HL-60/S4 (cell line): ENCODE measurements at regions not wholly inside any gene's neighbourhood (a gene's known extent, or its start where the extent isn't known, plus 50 kb on each side); places are given as distances from the start of the nearest gene placed in this dataset.

Experiments
- in situ Hi-C: fragments of 300-500 bp; cut with MboI; formaldehyde crosslinking; loops from 2 replicates; pipeline ENCODE4 v1.14.3; 2022; ENCODE audit warnings: low sequenced_read_pairs

- in situ Hi-C loops: no loop called here
These were observed 223.6 kb downstream of the RAB28 start for GRCh38 chr4:13260513-13260912.

DNA sequence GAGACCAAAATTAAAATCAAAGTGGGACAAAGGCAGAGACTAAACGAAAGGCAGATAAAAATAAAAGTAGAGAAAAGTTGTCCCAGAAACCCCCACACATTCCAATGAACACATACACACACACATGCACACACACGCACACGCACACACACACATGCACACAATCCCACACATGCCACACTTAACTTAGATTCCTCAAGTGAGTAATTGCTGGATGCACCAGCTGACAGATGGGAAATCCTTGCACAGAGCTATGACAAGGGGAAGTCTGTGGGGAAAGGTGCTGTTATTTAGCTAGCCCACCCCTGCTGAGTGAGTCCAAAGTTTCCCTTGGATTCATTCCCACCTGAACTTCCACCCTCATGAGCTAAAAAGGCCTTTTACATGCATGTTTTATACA, 233.9 kb downstream of the RAB28 start:
- in situ Hi-C loops: no loop called here

DNA sequence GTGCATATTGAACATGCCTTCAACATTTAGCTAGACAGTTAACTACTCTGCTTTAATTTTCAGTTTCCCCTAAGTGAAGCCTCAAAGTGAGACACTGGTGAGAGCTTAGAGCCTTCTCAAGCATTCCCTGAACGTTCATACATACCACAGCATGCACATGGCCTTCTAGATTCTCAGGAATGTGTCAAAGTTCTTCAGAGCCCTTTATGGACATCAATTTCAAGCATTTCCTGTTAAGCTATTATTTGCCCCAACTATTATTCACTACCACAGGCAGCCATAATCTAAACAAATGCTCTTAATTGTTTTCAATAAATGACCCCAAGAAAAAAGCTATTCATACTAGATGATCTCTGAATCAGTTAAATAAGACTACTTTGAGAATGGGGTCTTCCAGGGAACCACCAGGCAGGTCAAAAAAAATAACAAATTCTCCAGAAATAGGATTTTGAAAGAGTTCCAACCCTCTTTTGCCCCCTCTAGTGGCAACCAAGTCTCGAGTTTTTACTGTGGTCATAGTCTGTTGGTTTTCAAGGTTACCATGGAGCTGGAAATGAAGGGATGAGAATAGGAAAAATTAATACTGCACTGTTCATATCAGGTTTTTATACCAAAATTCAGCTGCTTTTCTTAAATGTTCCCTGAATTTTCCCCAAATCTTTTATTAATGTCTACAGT, 235.4 kb downstream of the RAB28 start:
- in situ Hi-C loops: no loop called here

DNA sequence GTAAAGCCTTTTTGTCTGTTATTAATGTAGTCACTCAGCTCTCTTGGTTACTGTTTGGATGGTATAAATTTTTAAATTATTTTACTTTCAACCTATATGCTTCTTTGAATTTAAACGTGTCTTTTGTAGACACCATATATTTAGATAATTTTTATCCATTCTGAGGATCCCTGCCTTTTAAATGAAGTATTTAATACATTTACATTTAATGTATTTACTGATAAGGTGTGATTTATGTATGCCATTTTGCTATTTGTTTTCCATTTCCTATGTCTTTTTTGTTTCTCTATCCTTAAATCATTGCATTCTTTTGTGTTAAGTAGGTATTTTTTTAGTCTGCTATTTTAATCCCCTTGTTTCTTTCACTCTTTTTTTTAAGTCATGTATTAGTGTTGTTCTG, 238.0 kb downstream of the RAB28 start:
- in situ Hi-C loops: no loop called here

- in situ Hi-C loops: no loop called here
These were observed 239.7 kb downstream of the RAB28 start for GRCh38 chr4:13244444-13244843.

DNA sequence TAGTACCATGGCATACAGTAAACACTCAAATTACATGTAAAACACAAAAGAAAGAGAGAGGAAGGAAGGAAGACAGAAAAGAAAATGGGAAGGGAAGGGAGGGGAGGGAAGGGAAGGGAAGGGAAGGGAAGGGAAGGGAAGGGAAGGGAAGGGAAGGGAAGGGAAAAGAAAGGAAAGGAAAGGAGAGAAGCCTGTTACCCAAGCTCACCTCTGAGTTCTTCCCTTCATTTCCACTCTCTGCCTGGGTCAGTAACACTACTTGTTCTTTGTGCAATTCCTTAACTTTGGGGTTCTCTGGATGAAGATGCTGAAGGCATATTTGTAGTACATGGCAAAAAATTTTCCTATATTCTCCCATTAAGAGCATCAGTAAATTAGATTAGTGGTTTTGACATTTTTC, 241.0 kb downstream of the RAB28 start:
- in situ Hi-C loops: no loop called here

DNA sequence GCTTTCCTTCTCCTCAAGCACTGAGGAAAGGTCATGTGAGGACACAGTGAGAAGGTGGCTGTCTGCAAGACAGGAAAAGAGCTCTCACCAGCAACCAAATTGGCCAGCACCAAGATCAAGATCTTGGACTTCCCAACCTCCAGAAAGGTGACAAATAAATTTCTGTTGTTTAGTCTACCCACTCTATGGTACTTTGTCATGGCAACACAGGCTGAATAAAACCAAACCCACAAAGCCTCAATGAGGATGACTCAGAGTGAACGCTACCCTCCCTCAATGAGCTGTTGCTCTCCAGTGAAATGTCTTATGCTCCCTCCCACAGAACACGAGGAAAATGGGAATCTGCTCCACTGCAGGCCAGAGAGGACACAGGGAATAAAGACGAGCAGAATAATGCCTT, 244.1 kb downstream of the RAB28 start:
- in situ Hi-C loops: no loop called here

DNA sequence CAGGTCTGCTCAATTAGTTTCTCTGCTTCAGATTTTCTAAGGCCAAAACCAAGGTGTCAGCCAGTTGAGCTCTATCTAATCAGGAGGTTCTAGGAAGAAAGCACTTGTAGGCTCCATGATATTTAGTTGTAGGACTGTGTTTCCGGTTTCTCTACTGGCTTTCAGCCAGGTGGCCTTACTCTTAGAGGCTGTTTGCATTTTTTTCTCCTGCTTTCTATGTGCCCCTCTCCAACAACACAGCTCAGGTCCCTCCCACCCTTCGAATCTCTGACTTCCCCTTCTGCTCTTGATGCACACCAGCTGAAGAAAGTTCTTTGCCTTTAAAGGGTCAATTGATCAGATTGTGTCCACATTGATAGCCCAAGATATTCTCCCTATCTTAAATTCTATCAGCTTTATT, 245.2 kb downstream of the RAB28 start:
- in situ Hi-C loops: no loop called here

- in situ Hi-C loops: no loop called here
These were observed 247.7 kb downstream of the RAB28 start for GRCh38 chr4:13236485-13236884.

DNA sequence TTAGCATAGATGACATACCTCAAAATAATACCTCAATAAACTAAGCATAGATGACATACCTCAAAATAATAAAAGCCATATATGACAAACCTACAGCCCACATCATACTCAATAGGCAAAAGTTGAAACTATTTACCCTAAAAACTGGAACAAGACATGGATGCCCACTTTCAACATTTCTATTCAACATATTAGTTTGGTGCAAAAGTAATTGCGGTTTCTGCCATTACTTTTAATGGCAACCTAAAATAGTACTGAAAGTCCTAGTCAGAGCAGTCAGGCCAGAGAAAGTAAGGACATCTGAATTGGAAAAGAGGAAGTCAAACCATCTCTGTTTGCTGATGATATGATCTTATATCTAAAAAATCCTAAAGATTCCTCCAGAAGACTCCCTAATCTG, 250.4 kb downstream of the RAB28 start:
- in situ Hi-C loops: no loop called here

- in situ Hi-C loops: no loop called here
These were observed 264.2 kb downstream of the RAB28 start for GRCh38 chr4:13219971-13220370.

DNA sequence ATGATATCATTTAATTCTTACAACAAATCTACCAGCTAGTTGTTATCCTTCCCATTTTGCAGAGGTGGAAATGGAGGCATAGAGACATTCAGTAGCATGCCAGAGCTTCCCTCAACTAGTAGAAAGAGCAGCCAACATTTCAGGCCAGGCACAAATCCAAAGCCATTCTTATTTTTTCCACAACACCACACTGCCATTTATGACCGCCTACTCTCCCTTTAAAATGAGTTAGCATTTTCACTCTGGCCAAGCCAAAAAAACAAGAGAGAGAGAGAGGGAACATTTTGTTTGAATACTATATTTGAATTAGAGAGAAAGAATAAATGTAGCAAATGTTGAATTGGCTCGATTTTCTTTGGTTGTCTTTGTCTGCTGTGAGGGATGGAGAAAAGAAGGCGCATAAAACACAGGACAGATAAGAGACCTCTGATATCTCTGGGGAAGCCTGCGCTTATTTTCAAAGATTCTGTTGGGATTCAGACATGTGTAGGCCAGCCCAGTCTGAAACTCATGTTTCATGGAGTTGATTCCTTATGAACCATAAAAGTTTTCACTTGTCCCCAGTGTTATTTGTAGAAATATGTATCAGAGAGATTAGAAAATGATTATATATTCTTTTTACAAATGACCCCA, 265.7 kb downstream of the RAB28 start:
- in situ Hi-C loops: no loop called here

DNA sequence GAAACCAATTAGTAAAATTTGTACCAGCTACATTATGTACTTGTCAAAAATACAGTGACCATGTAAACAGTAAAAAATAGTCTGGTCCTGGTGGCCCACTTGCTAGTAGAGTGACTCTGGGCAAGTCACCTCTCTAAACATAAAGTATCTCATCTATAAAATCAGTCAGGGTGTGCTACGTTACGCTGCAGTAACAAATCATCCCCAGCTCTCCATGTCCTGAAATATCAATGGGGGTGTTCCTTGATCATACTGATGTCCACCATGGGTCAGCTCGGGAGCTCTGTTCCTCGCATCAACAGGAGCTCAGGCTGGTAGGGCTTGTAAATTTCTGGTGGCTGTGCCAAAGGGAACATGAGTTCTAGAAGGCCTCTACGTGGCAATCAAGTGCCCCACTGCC, 268.6 kb downstream of the RAB28 start:
- in situ Hi-C loops: no loop called here

- in situ Hi-C loops: no loop called here
These were observed 271.2 kb downstream of the RAB28 start for GRCh38 chr4:13212936-13213335.

DNA sequence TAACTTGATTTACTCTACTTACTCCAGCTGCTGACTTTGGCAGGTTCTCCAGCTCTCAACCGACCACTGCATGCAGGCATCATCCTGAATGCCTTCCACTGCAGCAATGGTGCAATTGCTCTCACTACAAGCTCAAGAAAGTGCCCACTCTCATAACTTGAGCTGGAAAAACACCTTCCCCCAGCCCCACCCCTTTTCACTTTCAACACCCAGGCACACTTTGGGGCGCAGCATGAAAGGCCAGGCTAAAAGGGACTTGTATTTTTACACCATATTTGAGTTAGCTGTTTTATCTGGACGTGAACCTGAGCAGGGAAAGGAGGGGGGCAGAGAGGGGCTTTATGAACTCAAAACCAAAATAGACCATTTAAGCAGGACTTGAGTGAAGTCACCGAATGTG, 274.5 kb downstream of the RAB28 start:
- in situ Hi-C loops: no loop called here

DNA sequence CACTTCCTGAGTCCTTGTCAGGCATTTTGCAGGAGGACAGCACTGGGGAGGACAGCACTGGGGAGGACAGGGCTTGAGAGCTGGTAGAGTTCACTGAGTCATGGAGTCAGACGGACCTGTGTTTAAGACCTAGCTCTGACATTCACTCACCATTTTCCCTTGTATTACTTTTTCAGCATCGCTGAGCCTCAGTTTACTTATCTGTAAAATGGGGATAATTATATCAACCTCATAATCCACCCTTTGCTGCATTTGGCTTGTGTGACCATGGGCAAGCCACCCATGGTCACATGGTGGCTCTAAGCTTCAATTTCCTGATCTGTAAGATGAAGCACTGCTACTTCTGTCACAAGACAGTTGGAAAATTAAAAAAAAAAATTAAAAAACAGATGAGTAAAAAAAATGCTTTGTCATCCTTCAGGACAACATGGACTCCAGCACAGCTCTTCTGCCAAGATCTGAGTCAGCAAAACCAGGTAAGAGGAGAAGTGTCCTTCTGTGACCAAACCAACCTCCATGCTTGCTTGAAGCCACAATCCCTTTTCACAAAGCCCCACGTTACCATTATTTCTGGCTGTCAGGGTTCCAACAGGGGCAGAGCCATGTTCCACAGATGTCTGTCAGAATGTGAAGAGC, 275.5 kb downstream of the RAB28 start:
- in situ Hi-C loops: no loop called here

GRCh38 chr4:13207226-13207625, 276.9 kb downstream of the RAB28 start:
- in situ Hi-C loops: no loop called here

- in situ Hi-C loops: no loop called here
These were observed 281.0 kb downstream of the RAB28 start for GRCh38 chr4:13203101-13203500.

DNA sequence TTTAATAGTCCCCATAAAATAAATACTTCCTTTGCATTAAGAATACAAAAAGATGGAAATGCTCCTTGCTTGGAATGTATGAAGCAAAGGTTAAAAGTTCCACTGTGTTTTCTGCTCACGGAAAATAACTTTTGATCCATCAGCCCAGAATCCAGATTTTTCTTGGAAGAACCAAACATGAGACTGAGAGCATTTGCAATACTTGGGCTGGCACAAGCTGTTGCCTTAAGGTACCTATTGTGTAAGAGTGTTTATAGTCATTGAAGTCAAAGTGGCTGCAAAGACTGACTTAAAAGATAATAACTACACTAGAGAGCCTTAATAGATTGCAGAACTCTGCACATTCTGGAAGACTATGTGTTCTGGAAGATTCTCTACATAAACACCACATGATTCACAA, 281.4 kb downstream of the RAB28 start:
- in situ Hi-C loops: no loop called here

DNA sequence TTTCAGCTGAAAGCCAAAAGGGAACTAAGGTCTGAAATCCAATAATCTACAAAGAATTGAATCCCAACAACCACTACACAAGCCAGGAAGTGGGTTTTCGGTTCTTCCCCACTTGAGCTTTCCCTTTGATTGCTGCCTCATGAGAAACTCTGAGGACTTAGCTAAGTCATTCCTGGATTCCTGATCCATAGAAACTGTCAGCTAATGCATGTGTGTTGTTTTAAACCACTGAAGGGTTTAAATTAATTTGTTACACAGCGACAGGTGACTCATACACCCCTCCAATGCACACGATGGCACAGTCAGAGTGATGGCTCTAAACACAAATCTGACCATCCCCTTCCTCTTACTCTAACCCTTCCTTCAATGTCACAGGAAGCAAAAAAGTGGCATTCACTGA, 282.9 kb downstream of the RAB28 start:
- in situ Hi-C loops: no loop called here

GRCh38 chr4:13196721-13197120, 287.4 kb downstream of the RAB28 start:
- in situ Hi-C loops: no loop called here

DNA sequence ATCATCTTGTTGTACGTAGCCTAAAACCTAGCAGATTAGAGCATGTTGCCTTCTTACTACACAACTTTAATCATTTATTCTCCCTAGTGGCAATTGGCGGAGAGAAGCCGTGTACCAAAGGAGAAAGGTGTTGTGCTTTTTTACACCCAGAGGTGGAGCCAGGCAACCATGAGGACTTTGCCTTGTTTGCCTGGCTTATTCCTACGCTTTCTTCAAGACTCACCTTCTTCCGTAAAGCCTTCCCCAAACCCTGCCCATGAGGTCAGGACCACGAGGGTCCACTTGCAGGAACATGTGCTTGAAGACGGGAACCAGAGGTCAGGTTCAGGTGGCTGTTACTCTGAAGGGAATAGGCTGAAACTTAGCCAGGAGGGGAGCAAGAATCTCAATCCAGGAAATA, 290.5 kb downstream of the RAB28 start:
- in situ Hi-C loops: no loop called here
